ENCODE measurements at regions not wholly inside any gene's neighbourhood (a gene's known extent, or its start where the extent isn't known, plus 50 kb on each side); places are given as distances from the start of the nearest gene placed in this dataset.

GRCh38 chr6:165854061-165854862 is 191.2 kb upstream of the PDE10A start:
- no peak for TF ChIP-seq EZH2phosphoT487 (IDR thresholded peaks at IDR 0.05; ENCODE audit: unreplicated experiment)
- TF ChIP-seq CTCF (conservative IDR thresholded peaks at IDR 0.05; ENCODE audit: low read depth in 2 of 2) = peak; percentile 19 to 37; a peak in 2 of 4 replicates
- no peak for TF ChIP-seq POLR2AphosphoS5 (IDR thresholded peaks at IDR 0.05; ENCODE audit: low read depth)
- peak; percentile 44 for TF ChIP-seq EZH2 (IDR thresholded peaks at IDR 0.05; ENCODE audit: low read depth, unreplicated experiment)
- TF ChIP-seq CREB1 (CRISPR knock-in tag; IDR thresholded peaks at IDR 0.05; ENCODE audit: low read depth) = no peak

All from GM23338 (cell line).